Osteoblast (primary cell): ENCODE measurements at regions not wholly inside any gene's neighbourhood (a gene's known extent, or its start where the extent isn't known, plus 50 kb on each side); places are given as distances from the start of the nearest gene placed in this dataset.

Experiments used
- DNase-seq: peaks from one replicate; pipeline ENCODE4 v3.0.0; 2011; ENCODE audit warnings: low spot score, mixed read lengths; ENCODE audit not compliant: insufficient read length; ENCODE audit errors: missing footprints
- H2AFZ ChIP-seq: 2 replicates; pipeline ENCODE4 v1.6.0; 2011; ENCODE audit warnings: mild to moderate bottlenecking, low read length
- H3K27ac ChIP-seq: 2 replicates; pipeline ENCODE4 v1.5.1; 2011; ENCODE audit warnings: mild to moderate bottlenecking, low read depth, low read length, moderate library complexity
- H3K27me3 ChIP-seq: 2 replicates; pipeline ENCODE4 v1.6.0; 2012; ENCODE audit warnings: mild to moderate bottlenecking, control low read depth, inconsistent platforms, low read length, moderate library complexity; ENCODE audit not compliant: insufficient read depth
- H3K36me3 ChIP-seq: 2 replicates; pipeline ENCODE4 v1.5.1; 2011; ENCODE audit warnings: mild to moderate bottlenecking, low read length, control low read depth, moderate library complexity; ENCODE audit not compliant: insufficient read depth
- H3K4me1 ChIP-seq: 2 replicates; pipeline ENCODE4 v1.5.1; 2011; ENCODE audit warnings: mild to moderate bottlenecking, low read length, control low read depth, moderate library complexity; ENCODE audit not compliant: insufficient read depth
- H3K4me2 ChIP-seq: 2 replicates; pipeline ENCODE4 v1.6.0; 2011; ENCODE audit warnings: mild to moderate bottlenecking, low read length; ENCODE audit not compliant: insufficient read depth
- H3K4me3 ChIP-seq: fragments of 200-600 bp; sonication (generic); 3 replicates; pipeline ENCODE4 v1.5.1; 2012; ENCODE audit warnings: mild to moderate bottlenecking, low read length, inconsistent platforms; ENCODE audit not compliant: insufficient read depth
- H3K79me2 ChIP-seq: 2 replicates; pipeline ENCODE4 v1.6.0; 2012; ENCODE audit warnings: mild to moderate bottlenecking, low read length, control low read depth, inconsistent platforms; ENCODE audit not compliant: insufficient read depth
- H3K9me3 ChIP-seq: 2 replicates; pipeline ENCODE4 v1.5.1; 2011; ENCODE audit warnings: low read depth, low read length, control low read depth
- H4K20me1 ChIP-seq: 2 replicates; pipeline ENCODE4 v1.6.0; 2012; ENCODE audit warnings: mild to moderate bottlenecking, low read length, control low read depth; ENCODE audit not compliant: insufficient read depth
- TF ChIP-seq, protein P1 (sequence below): IDR thresholded peaks from 2 replicates; pipeline ENCODE4 v1.5.1; 2011; ENCODE audit warnings: mild to moderate bottlenecking, low read depth, low read length, moderate library complexity; ENCODE audit errors: extremely low read depth

- Histone ChIP-seq H3K27ac (no peak overlapping the region), H3K4me2 (no peak overlapping the region), H3K36me3 (no peaks in the 10 kb centered on the region), H3K4me3 (no peak overlapping the region), H4K20me1 (no peaks in the 10 kb centered on the region), H3K9me3 (peaks cover 2% of the 10 kb centered on the region), H2AFZ (no peak overlapping the region), H3K79me2 (no peaks in the 10 kb centered on the region), H3K27me3 (peaks cover 6% of the 10 kb centered on the region), H3K4me1 (no peaks in the 10 kb centered on the region)
- DNase-seq, result no peak
- TF ChIP-seq, protein P1, sequence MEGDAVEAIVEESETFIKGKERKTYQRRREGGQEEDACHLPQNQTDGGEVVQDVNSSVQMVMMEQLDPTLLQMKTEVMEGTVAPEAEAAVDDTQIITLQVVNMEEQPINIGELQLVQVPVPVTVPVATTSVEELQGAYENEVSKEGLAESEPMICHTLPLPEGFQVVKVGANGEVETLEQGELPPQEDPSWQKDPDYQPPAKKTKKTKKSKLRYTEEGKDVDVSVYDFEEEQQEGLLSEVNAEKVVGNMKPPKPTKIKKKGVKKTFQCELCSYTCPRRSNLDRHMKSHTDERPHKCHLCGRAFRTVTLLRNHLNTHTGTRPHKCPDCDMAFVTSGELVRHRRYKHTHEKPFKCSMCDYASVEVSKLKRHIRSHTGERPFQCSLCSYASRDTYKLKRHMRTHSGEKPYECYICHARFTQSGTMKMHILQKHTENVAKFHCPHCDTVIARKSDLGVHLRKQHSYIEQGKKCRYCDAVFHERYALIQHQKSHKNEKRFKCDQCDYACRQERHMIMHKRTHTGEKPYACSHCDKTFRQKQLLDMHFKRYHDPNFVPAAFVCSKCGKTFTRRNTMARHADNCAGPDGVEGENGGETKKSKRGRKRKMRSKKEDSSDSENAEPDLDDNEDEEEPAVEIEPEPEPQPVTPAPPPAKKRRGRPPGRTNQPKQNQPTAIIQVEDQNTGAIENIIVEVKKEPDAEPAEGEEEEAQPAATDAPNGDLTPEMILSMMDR, result no peak
These were observed 288.0 kb upstream of the TLE3 start for GRCh38 chr15:70385711-70386110.

GRCh38 chr15:70385052-70385451, 287.3 kb upstream of the TLE3 start:
- H4K20me1 ChIP-seq, result no peaks in the 10 kb centered on the region
- H3K4me1 ChIP-seq, result no peaks in the 10 kb centered on the region
- H2AFZ ChIP-seq, result no peak overlapping the region
- H3K36me3 ChIP-seq, result no peaks in the 10 kb centered on the region
- peaks cover 6% of the 10 kb centered on the region for H3K27me3 ChIP-seq
- DNase-seq, result no peak
- H3K9me3 ChIP-seq, result peaks cover 2% of the 10 kb centered on the region
- no peak overlapping the region for H3K4me3 ChIP-seq
- no peak overlapping the region for H3K4me2 ChIP-seq
- H3K27ac ChIP-seq, result no peak overlapping the region
- TF ChIP-seq, protein P1, result no peak
- no peaks in the 10 kb centered on the region for H3K79me2 ChIP-seq

- Histone ChIP-seq H3K9me3 (peaks cover 2% of the 10 kb centered on the region), H4K20me1 (no peaks in the 10 kb centered on the region), H3K27ac (no peak overlapping the region), H3K4me2 (no peak overlapping the region), H3K27me3 (peaks cover under 1% of the 10 kb centered on the region), H3K4me3 (no peak overlapping the region), H3K36me3 (no peaks in the 10 kb centered on the region), H3K79me2 (no peaks in the 10 kb centered on the region), H2AFZ (no peak overlapping the region), H3K4me1 (no peaks in the 10 kb centered on the region)
- TF ChIP-seq, protein P1, result no peak
- no peak for DNase-seq
These were observed 286.1 kb upstream of the TLE3 start for GRCh38 chr15:70383856-70384255.

DNA sequence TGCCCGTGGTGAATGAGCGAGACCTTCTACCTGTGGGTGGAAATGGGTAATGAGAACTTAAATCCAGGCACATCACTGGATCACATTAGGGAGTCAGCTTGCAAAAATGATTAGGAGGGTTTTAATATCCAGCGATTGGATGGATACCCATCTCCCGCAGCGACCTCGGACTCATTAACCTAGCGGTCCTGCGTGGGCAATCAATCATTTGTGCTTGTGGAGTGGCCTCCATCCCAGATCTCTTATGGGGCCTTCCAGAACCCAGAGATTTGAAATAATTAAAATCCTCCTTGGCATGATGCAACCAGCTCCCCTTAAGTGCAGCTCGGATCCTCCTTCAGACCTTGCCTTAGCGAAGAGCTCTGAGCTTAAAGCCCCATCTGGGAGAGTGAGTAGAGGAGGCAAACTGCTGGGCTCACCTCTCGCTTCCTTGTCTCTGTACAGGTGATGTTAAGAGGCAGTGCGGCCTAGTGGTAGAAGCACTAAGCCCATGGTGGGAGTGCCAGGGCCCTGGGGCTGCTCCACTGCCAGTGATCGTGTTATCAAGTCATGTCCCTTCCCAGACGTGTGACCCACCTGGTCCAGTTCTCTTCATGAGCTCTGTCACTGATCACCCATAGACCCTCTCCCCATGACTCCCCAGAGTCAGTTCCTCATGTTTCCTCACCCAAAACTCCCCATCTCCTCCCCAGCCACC, 285.2 kb upstream of the TLE3 start:
- no peak overlapping the region for H3K27ac ChIP-seq
- no peak overlapping the region for H3K4me2 ChIP-seq
- no peaks in the 10 kb centered on the region for H4K20me1 ChIP-seq
- no peaks in the 10 kb centered on the region for H3K36me3 ChIP-seq
- H3K9me3 ChIP-seq, result peaks cover 2% of the 10 kb centered on the region
- H3K27me3 ChIP-seq, result no peaks in the 10 kb centered on the region
- H3K79me2 ChIP-seq, result no peaks in the 10 kb centered on the region
- TF ChIP-seq, protein P1, result no peak
- H2AFZ ChIP-seq, result no peak overlapping the region
- H3K4me1 ChIP-seq, result no peaks in the 10 kb centered on the region
- H3K4me3 ChIP-seq, result no peak overlapping the region
- DNase-seq, result no peak
